ENCODE measurements at regions not wholly inside any gene's neighbourhood (a gene's known extent, or its start where the extent isn't known, plus 50 kb on each side); places are given as distances from the start of the nearest gene placed in this dataset.

DNA sequence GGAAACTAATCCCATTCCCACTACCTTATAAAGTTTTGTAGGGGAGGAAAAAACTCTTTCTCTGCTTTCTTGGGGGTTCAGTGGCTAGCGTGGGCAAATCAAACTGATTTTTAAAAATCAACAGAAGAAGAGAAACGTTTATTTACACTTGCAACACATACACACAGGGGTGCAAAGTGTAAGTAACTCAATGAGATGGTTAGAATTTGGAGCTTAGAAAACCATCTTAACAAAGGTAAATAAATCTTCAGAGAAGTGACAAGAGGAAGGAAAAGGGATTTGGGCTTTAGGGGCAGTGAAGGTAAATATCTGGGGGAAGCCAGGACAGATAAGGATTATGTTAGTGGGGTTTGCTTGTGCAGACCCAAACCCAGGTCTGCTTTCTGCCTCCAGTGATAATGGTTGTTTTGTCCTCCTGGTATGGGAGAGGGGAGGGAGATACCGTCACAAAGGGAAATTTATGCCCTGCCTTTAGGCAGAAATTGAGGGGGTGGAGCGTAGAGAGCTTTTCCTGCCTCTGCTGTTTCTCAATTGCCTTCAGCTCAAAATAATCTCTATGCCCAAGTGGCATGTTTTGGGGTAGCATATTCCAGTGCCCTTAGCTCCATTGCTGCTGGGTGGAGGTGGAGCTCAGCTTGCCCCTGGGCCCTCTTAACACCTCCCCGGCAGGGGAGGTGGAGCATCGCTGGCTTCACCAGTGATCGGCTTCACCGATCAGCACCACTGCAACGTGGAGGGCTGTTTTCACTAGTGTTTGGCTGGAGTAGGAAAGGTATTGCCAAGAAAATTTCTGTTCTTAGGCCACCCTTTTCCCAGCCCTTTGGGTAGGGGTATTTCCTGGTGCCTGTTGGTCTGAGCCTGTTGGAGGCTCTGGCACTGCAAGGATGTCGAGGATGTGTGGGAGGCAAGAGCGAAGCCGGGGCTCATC lies 92.2 kb downstream of the TEX51 start:
- DNase-seq (ENCODE audit: low spot score), result no peak

DNA sequence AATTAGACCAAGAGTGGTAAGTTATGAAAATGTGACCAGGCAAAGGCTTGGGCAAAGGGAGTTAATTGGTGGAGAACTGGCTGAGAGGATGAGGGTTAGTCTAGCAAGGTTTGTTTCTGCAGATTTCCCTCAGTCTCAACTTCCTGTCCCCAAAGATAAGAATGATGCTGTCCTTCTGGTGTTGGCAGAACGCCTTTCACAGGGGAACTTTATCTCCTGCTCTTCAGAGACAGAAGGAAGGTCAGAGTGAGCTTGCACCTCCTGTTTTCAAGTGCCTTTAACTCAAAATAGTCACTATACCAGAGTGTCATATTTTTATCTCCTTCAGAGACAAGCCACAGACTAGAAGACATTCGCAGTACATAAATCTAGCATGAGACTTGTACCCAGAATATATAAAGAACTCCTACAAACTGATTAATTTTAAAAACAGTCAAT lies 95.7 kb downstream of the TEX51 start:
- no peak for DNase-seq (ENCODE audit: low spot score)

GRCh38 chr2:126995621-126996377 lies 97.1 kb downstream of the TEX51 start:
- no peak for DNase-seq (ENCODE audit: low spot score)

DNA sequence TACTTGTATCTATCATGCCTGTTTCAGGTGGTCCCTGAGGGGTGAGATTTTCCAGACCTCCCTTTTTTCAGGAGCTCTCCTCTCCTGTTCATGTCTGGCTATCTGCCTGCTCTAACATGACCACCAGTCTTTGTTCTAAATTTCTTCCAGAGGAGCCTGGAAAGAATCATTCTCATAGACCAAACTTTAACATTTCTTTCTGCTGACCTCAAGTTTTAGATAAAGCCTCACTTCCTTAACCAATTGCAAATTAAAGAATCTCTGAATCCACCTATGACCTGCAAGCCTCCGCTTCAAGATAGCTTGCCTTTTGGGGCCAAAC lies 97.6 kb downstream of the TEX51 start:
- no peak for DNase-seq (ENCODE audit: low spot score)
